Neuronal stem cell (in vitro differentiated cells): ENCODE measurements at regions not wholly inside any gene's neighbourhood (a gene's known extent, or its start where the extent isn't known, plus 50 kb on each side); places are given as distances from the start of the nearest gene placed in this dataset.
"Not testable (repeated sequence)": the region's sequence is repeated elsewhere in the genome, so short reads cannot be mapped to it uniquely, and the experiment has no call there.

Source experiments
- DNase-seq: peaks from one replicate; pipeline ENCODE4 v3.0.0-alpha.2; 2013; ENCODE audit warnings: low spot score
- H2AFZ ChIP-seq: one replicate; pipeline ENCODE4 v1.6.1; 2013; ENCODE audit warnings: mild to moderate bottlenecking, low read length, inconsistent platforms
- H2AK5ac ChIP-seq: 2 replicates; pipeline ENCODE4 v1.6.1; 2013; ENCODE audit warnings: low read depth, mild to moderate bottlenecking, inconsistent platforms, low read length, moderate library complexity, mixed read lengths
- H2BK120ac ChIP-seq: 2 replicates; pipeline ENCODE4 v1.6.1; 2013; ENCODE audit warnings: low read depth, mild to moderate bottlenecking, inconsistent platforms, low read length, moderate library complexity, mixed read lengths
- H2BK12ac ChIP-seq: one replicate; pipeline ENCODE4 v1.6.1; 2013; ENCODE audit warnings: low read length, inconsistent platforms
- H2BK15ac ChIP-seq: 2 replicates; pipeline ENCODE4 v1.6.1; 2013; ENCODE audit warnings: mild to moderate bottlenecking, low read length, inconsistent platforms, mixed read lengths
- H2BK5ac ChIP-seq: one replicate; pipeline ENCODE4 v1.6.1; 2013; ENCODE audit warnings: inconsistent platforms, mild to moderate bottlenecking, low read length, moderate library complexity
- H3K14ac ChIP-seq: one replicate; pipeline ENCODE4 v1.6.1; 2013; ENCODE audit warnings: low read length, inconsistent platforms
- H3K18ac ChIP-seq: 2 replicates; pipeline ENCODE4 v1.6.1; 2013; ENCODE audit warnings: low read length, inconsistent platforms
- H3K23ac ChIP-seq: 2 replicates; pipeline ENCODE4 v1.6.1; 2013; ENCODE audit warnings: low read depth, mild to moderate bottlenecking, mixed read lengths, low read length, inconsistent platforms; ENCODE audit not compliant: poor library complexity
- H3K27ac ChIP-seq: replicated peaks from 3 replicates; pipeline ENCODE4 v1.5.1; 2013; ENCODE audit warnings: low read length, inconsistent platforms
- H3K27me3 ChIP-seq, 3 experiments: 2 replicates each; pipeline ENCODE4 v1.6.1; 2013; ENCODE audit warnings: low read length in 3 of 3, mild to moderate bottlenecking in 2 of 3, inconsistent platforms in 1 of 3, low read depth in 1 of 3, mixed read lengths in 1 of 3, moderate library complexity in 1 of 3; ENCODE audit not compliant: control insufficient read depth in 3 of 3, insufficient read depth in 3 of 3
- H3K36me3 ChIP-seq, 2 donors: replicated peaks in 1 of 2; 2 replicates each; pipeline ENCODE4 v1.6.1; 2013; ENCODE audit warnings: low read length in 2 of 2; ENCODE audit not compliant: control insufficient read depth in 2 of 2, insufficient read depth in 2 of 2
- H3K4ac ChIP-seq: 2 replicates; pipeline ENCODE4 v1.6.1; 2013; ENCODE audit warnings: inconsistent platforms, mild to moderate bottlenecking, low read length, moderate library complexity
- H3K4me1 ChIP-seq, 2 donors: 1 replicate in 1 of 2; 2 replicates in 1 of 2; pipeline ENCODE4 v1.6.1; 2013; ENCODE audit warnings: low read length in 2 of 2, low read depth in 1 of 2; ENCODE audit not compliant: control insufficient read depth in 2 of 2, insufficient read depth in 1 of 2
- H3K4me2 ChIP-seq: one replicate; pipeline ENCODE4 v1.6.1; 2013; ENCODE audit warnings: mild to moderate bottlenecking, low read length, inconsistent platforms; ENCODE audit not compliant: insufficient read depth, poor library complexity, severe bottlenecking
- H3K4me3 ChIP-seq, 2 donors: 2 replicates each; pipeline ENCODE4 v1.5.1; 2013; ENCODE audit warnings: low read length in 2 of 2, mild to moderate bottlenecking in 2 of 2, inconsistent platforms in 1 of 2, moderate library complexity in 1 of 2
- H3K79me1 ChIP-seq: one replicate; pipeline ENCODE4 v1.6.1; 2013; ENCODE audit warnings: low read depth, mild to moderate bottlenecking, inconsistent platforms, low read length, moderate library complexity
- H3K9ac ChIP-seq: one replicate; pipeline ENCODE4 v1.6.1; 2013; ENCODE audit warnings: mild to moderate bottlenecking, low read depth, low read length, inconsistent platforms; ENCODE audit not compliant: poor library complexity
- H3K9me3 ChIP-seq, 2 donors: replicated peaks in 1 of 2; 2 replicates each; pipeline versions ENCODE3 to v1.6.1; 2013; ENCODE audit warnings: low read length in 2 of 2, mild to moderate bottlenecking in 2 of 2, inconsistent platforms in 1 of 2, low read depth in 1 of 2, mixed read lengths in 1 of 2, moderate library complexity in 1 of 2; ENCODE audit not compliant: control insufficient read depth in 2 of 2, insufficient read depth in 1 of 2
- H4K8ac ChIP-seq: one replicate; pipeline ENCODE4 v1.6.1; 2013; ENCODE audit warnings: low read depth, mild to moderate bottlenecking, inconsistent platforms, low read length, moderate library complexity
- H4K91ac ChIP-seq: one replicate; pipeline ENCODE4 v1.6.1; 2013; ENCODE audit warnings: low read length, low read depth, mild to moderate bottlenecking, inconsistent platforms; ENCODE audit not compliant: poor library complexity
- WGBS, 2 donors: extraction: QIAGEN DNeasy Blood & Tissue Kit; methylation state at CpG; one replicate each; pipeline ENCODE4 v1.1.7; 2013; ENCODE audit warnings: missing lambda C conversion rate in 2 of 2, mixed read lengths in 1 of 2; ENCODE audit not compliant: insufficient read length in 2 of 2, insufficient replicate concordance in 1 of 2; ENCODE audit errors: extremely low coverage in 2 of 2; 5-methylcytosine and 5-hydroxymethylcytosine counted together

DNA sequence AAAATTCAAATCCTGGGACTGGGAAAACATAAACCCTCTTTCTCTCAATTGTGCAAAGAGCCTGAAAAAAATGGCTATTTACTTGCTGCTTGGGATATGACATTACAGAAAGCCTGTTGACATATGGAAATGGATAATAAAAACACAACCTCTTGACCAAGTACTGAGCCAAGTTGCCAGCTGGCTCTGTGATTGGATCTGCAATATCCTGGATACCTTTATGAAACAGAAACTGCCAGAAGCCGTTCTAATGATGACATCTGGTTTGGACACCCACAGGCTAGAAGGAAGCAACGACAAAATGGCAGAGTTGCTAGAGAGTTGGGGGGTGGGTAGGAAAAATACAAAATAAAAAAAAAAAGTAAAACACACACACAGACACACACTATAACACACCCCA is 481.4 kb downstream of the FAT4 start:
- H3K79me1 ChIP-seq = no peaks in the 10 kb centered on the region
- DNase-seq = no peak
- H3K36me3 ChIP-seq = no peaks in the 10 kb centered on the region
- H4K8ac ChIP-seq = no peak overlapping the region
- no peak overlapping the region for H3K14ac ChIP-seq
- no peak overlapping the region for H3K18ac ChIP-seq
- H3K23ac ChIP-seq = no peak overlapping the region
- H3K27ac ChIP-seq = no peak overlapping the region
- no peak overlapping the region for H2AK5ac ChIP-seq
- no peaks in the 10 kb centered on the region for H3K9me3 ChIP-seq
- no peak overlapping the region for H3K4ac ChIP-seq
- no peak overlapping the region for H2BK120ac ChIP-seq
- H3K4me3 ChIP-seq = no peak overlapping the region
- WGBS, 2 donors = no CpG with 5 or more reads among the region's 2 CpGs
- no peaks in the 10 kb centered on the region for H3K4me1 ChIP-seq
- H2BK12ac ChIP-seq = no peak overlapping the region
- H3K4me2 ChIP-seq = no peak overlapping the region
- peak overlapping the region; percentile 41 for H2AFZ ChIP-seq
- H2BK5ac ChIP-seq = no peak overlapping the region
- no peak overlapping the region for H2BK15ac ChIP-seq
- no peaks in the 10 kb centered on the region for H3K27me3 ChIP-seq
- H4K91ac ChIP-seq = no peak overlapping the region
- H3K9ac ChIP-seq = no peak overlapping the region

DNA sequence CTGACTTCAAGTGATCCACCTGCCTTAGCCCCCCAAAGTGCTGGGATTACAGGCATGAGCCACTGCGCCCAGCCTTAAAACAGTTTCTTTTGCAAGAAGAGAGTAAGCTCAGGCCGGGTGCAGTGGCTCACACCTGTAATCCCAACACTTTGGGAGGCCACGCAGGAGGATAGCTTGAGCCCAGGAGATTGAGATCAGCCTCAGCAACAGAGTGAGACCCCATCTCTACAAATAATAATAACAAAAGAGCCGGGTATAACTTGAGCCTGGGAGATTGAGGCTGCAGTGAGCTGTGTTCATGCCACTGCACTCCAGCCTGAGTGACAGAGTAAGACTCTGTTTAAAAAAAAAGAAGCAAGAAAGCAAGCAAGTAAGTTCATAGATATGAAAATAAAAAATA is 482.9 kb downstream of the FAT4 start:
- H3K36me3 ChIP-seq, H2AK5ac ChIP-seq, H3K4me2 ChIP-seq, H3K14ac ChIP-seq, H3K18ac ChIP-seq, H4K91ac ChIP-seq, H3K27me3 ChIP-seq, H3K4me1 ChIP-seq, H3K23ac ChIP-seq, H2BK5ac ChIP-seq, H4K8ac ChIP-seq, H3K9me3 ChIP-seq, H3K4ac ChIP-seq, H3K4me3 ChIP-seq, H2BK12ac ChIP-seq, H3K9ac ChIP-seq, H3K27ac ChIP-seq, H2BK120ac ChIP-seq, H2BK15ac ChIP-seq, H3K79me1 ChIP-seq, DNase-seq: not testable (repeated sequence)
- peak overlapping the region; percentile 43 for H2AFZ ChIP-seq
- no CpG with 5 or more reads among the region's 4 CpGs for WGBS, 2 donors

DNA sequence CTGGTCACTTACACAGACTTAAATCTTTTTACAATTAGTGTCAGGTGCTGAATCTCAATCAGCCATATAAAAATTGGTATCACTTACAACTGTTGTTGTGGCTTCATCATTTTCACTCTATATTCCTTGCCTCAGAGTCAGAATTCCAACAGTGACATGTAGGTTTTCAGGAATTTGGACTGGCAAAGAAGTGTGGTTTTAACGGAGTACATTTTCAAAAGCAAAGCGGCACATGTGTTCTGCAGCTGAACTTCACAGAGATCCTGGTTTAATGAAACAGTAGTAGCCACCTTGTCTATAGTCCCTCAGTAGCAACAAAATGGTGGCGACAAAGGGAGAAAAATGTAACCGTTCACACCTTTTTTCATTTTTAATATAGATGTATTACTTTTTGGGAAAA is 486.6 kb downstream of the FAT4 start:
- Histone ChIP-seq H3K18ac (no peak overlapping the region), H2BK5ac (no peak overlapping the region), H2BK12ac (no peak overlapping the region), H2AFZ (peak overlapping the region; percentile 29), H3K4me3 (no peak overlapping the region), H3K4ac (no peak overlapping the region), H3K9ac (no peak overlapping the region), H2BK120ac (no peak overlapping the region), H4K8ac (no peak overlapping the region), H3K27me3 (no peaks in the 10 kb centered on the region), H3K14ac (no peak overlapping the region), H3K4me1 (no peaks in the 10 kb centered on the region), H3K27ac (no peak overlapping the region), H2AK5ac (no peak overlapping the region), H3K9me3 (no peaks in the 10 kb centered on the region), H3K79me1 (no peaks in the 10 kb centered on the region), H4K91ac (no peak overlapping the region), H3K36me3 (no peaks in the 10 kb centered on the region), H3K4me2 (no peak overlapping the region), H2BK15ac (no peak overlapping the region), H3K23ac (no peak overlapping the region)
- DNase-seq = no peak
- WGBS, 2 donors = no CpG with 5 or more reads among the region's 4 CpGs

DNA sequence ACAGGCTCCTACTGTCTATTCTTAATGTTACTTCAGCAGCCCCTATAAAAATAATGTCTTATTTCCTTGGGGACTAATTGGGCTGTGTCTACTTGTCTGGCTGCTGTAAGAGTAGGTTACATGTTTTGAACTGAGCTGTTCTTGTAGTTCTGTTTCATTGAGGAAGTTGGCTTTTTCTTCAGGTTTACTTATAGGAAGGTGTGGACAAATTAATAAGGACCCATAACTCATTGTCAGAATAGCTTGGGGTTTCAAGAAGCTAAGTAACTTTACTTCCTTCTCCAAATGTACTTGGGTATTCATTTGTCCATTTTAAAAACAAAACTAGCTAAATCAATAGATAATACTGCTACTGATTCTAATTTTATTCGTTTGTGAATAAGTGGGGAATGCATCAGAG is 487.2 kb downstream of the FAT4 start:
- H2BK5ac ChIP-seq = no peak overlapping the region
- H2BK120ac ChIP-seq = no peak overlapping the region
- no peaks in the 10 kb centered on the region for H3K36me3 ChIP-seq
- H3K4me3 ChIP-seq = no peak overlapping the region
- H2AFZ ChIP-seq = no peak overlapping the region
- no peak overlapping the region for H3K23ac ChIP-seq
- H3K4ac ChIP-seq = no peak overlapping the region
- H4K91ac ChIP-seq = no peak overlapping the region
- H3K27me3 ChIP-seq = no peaks in the 10 kb centered on the region
- no peak overlapping the region for H3K18ac ChIP-seq
- H3K27ac ChIP-seq = no peak overlapping the region
- no peaks in the 10 kb centered on the region for H3K79me1 ChIP-seq
- no peak overlapping the region for H2BK12ac ChIP-seq
- H3K4me2 ChIP-seq = no peak overlapping the region
- H3K14ac ChIP-seq = no peak overlapping the region
- H2AK5ac ChIP-seq = no peak overlapping the region
- H3K9me3 ChIP-seq = no peaks in the 10 kb centered on the region
- H3K9ac ChIP-seq = no peak overlapping the region
- H2BK15ac ChIP-seq = no peak overlapping the region
- H3K4me1 ChIP-seq = no peaks in the 10 kb centered on the region
- no peak for DNase-seq
- H4K8ac ChIP-seq = no peak overlapping the region
- WGBS, 2 donors = no CpG with 5 or more reads among the region's 1 CpG
